Urinary bladder (tissue), 3 donors: ENCODE measurements at regions not wholly inside any gene's neighbourhood (a gene's known extent, or its start where the extent isn't known, plus 50 kb on each side); places are given as distances from the start of the nearest gene placed in this dataset.

Experiments used
- DNase-seq: peaks from one replicate; pipeline ENCODE4 v3.0.0-alpha.2; 2015; ENCODE audit errors: extremely low spot score
- H3K27ac ChIP-seq: one replicate; pipeline ENCODE4 v1.5.1; 2013; ENCODE audit warnings: low read depth, mild to moderate bottlenecking, moderate library complexity
- H3K36me3 ChIP-seq: one replicate; pipeline ENCODE4 v1.6.1; 2013; ENCODE audit warnings: mild to moderate bottlenecking, moderate library complexity; ENCODE audit not compliant: insufficient read depth
- H3K4me1 ChIP-seq: one replicate; pipeline ENCODE4 v1.6.1; 2013; ENCODE audit warnings: mild to moderate bottlenecking, moderate library complexity; ENCODE audit not compliant: insufficient read depth
- H3K4me3 ChIP-seq: one replicate; pipeline ENCODE4 v1.5.1; 2013; ENCODE audit warnings: low read depth, low read length
- WGBS: extraction: QIAGEN DNeasy Blood & Tissue Kit; methylation state at CpG from one replicate; pipeline ENCODE4 v1.1.7; 2013; 5-methylcytosine and 5-hydroxymethylcytosine counted together
- donor health status: healthy with polysubstance abuse.
- donor health status: healthy.

GRCh38 chr12:98059659-98060343 is 455.6 kb upstream of the TMPO start:
- no peaks in the 10 kb centered on the region for H3K36me3 ChIP-seq
- no peaks in the 10 kb centered on the region for H3K4me1 ChIP-seq
- DNase-seq = no peak
- WGBS = 65% methylated on average over 2 of the region's 2 CpGs
- no peak overlapping the region for H3K4me3 ChIP-seq
- no peak overlapping the region for H3K27ac ChIP-seq

GRCh38 chr12:98060411-98060810 is 455.0 kb upstream of the TMPO start:
- no peaks in the 10 kb centered on the region for H3K36me3 ChIP-seq
- no peak overlapping the region for H3K4me3 ChIP-seq
- no peak overlapping the region for H3K27ac ChIP-seq
- no peaks in the 10 kb centered on the region for H3K4me1 ChIP-seq
- 62% methylated on average over 1 of the region's 1 CpG for WGBS
- DNase-seq = no peak

- Histone ChIP-seq H3K4me1 (no peaks in the 10 kb centered on the region), H3K27ac (no peak overlapping the region), H3K36me3 (no peaks in the 10 kb centered on the region), H3K4me3 (no peak overlapping the region)
- 51% methylated on average over 11 of the region's 11 CpGs for WGBS
- no peak for DNase-seq
These were observed 452.7 kb upstream of the TMPO start for GRCh38 chr12:98062464-98063245.

- Histone ChIP-seq H3K4me1 (no peaks in the 10 kb centered on the region), H3K36me3 (no peaks in the 10 kb centered on the region), H3K4me3 (no peak overlapping the region), H3K27ac (no peak overlapping the region)
- no peak for DNase-seq
- WGBS = 78% methylated on average over 2 of the region's 2 CpGs
These were observed 450.9 kb upstream of the TMPO start for GRCh38 chr12:98064501-98064900.

- no peaks in the 10 kb centered on the region for H3K36me3 ChIP-seq
- no peak overlapping the region for H3K27ac ChIP-seq
- whole genome bisulfite sequencing = 71% methylated on average over 7 of the region's 7 CpGs
- H3K4me3 ChIP-seq = no peak overlapping the region
- H3K4me1 ChIP-seq = no peaks in the 10 kb centered on the region
- DNase-seq = no peak
These were observed 447.6 kb upstream of the TMPO start for GRCh38 chr12:98067795-98068194.

GRCh38 chr12:98073610-98074009 is 441.8 kb upstream of the TMPO start:
- 83% methylated on average over 3 of the region's 3 CpGs for WGBS
- Histone ChIP-seq H3K4me1 (no peaks in the 10 kb centered on the region), H3K27ac (no peak overlapping the region), H3K4me3 (no peak overlapping the region), H3K36me3 (no peaks in the 10 kb centered on the region)
- no peak for DNase-seq

GRCh38 chr12:98074286-98074685 is 441.1 kb upstream of the TMPO start:
- Histone ChIP-seq H3K36me3 (no peaks in the 10 kb centered on the region), H3K27ac (no peak overlapping the region), H3K4me3 (no peak overlapping the region), H3K4me1 (no peaks in the 10 kb centered on the region)
- WGBS = 83% methylated on average over 2 of the region's 2 CpGs
- DNase-seq = no peak

- 85% methylated on average over 5 of the region's 5 CpGs for WGBS
- DNase-seq = no peak
- no peak overlapping the region for H3K27ac ChIP-seq
- no peak overlapping the region for H3K4me3 ChIP-seq
- H3K4me1 ChIP-seq = no peaks in the 10 kb centered on the region
- no peaks in the 10 kb centered on the region for H3K36me3 ChIP-seq
These were observed 431.0 kb upstream of the TMPO start for GRCh38 chr12:98084391-98084790.

- no peak for DNase-seq
- H3K27ac ChIP-seq = no peak overlapping the region
- H3K4me3 ChIP-seq = no peak overlapping the region
- no peaks in the 10 kb centered on the region for H3K36me3 ChIP-seq
- WGBS = 27% methylated on average over 3 of the region's 3 CpGs
- H3K4me1 ChIP-seq = no peaks in the 10 kb centered on the region
These were observed 430.2 kb upstream of the TMPO start for GRCh38 chr12:98085046-98085755.

- no peak for DNase-seq
- WGBS = 83% methylated on average over 2 of the region's 2 CpGs
- Histone ChIP-seq H3K4me3 (no peak overlapping the region), H3K27ac (no peak overlapping the region), H3K4me1 (no peaks in the 10 kb centered on the region), H3K36me3 (no peaks in the 10 kb centered on the region)
These were observed 424.7 kb upstream of the TMPO start for GRCh38 chr12:98090731-98091130.

GRCh38 chr12:98096436-98096835 is 419.0 kb upstream of the TMPO start:
- 89% methylated on average over 2 of the region's 2 CpGs for WGBS

GRCh38 chr12:98106031-98106683 is 409.2 kb upstream of the TMPO start:
- 25% methylated on average over 7 of the region's 7 CpGs for WGBS
- Histone ChIP-seq H3K36me3 (no peaks in the 10 kb centered on the region), H3K4me1 (no peaks in the 10 kb centered on the region), H3K27ac (no peak overlapping the region), H3K4me3 (no peak overlapping the region)
- no peak for DNase-seq

More at GRCh38 chr12:98096436-98096835, 419.0 kb upstream of the TMPO start:
- H3K4me3 ChIP-seq = no peak overlapping the region
- no peak overlapping the region for H3K27ac ChIP-seq
- no peak for DNase-seq
- H3K36me3 ChIP-seq = no peaks in the 10 kb centered on the region
- no peaks in the 10 kb centered on the region for H3K4me1 ChIP-seq

- H3K4me1 ChIP-seq = no peaks in the 10 kb centered on the region
- WGBS = 53% methylated on average over 3 of the region's 3 CpGs
- no peak overlapping the region for H3K27ac ChIP-seq
- no peak for DNase-seq
- H3K4me3 ChIP-seq = no peak overlapping the region
- H3K36me3 ChIP-seq = no peaks in the 10 kb centered on the region
These were observed 406.1 kb upstream of the TMPO start for GRCh38 chr12:98109266-98109665.
